ENCODE measurements at regions not wholly inside any gene's neighbourhood (a gene's known extent, or its start where the extent isn't known, plus 50 kb on each side); places are given as distances from the start of the nearest gene placed in this dataset.

DNA sequence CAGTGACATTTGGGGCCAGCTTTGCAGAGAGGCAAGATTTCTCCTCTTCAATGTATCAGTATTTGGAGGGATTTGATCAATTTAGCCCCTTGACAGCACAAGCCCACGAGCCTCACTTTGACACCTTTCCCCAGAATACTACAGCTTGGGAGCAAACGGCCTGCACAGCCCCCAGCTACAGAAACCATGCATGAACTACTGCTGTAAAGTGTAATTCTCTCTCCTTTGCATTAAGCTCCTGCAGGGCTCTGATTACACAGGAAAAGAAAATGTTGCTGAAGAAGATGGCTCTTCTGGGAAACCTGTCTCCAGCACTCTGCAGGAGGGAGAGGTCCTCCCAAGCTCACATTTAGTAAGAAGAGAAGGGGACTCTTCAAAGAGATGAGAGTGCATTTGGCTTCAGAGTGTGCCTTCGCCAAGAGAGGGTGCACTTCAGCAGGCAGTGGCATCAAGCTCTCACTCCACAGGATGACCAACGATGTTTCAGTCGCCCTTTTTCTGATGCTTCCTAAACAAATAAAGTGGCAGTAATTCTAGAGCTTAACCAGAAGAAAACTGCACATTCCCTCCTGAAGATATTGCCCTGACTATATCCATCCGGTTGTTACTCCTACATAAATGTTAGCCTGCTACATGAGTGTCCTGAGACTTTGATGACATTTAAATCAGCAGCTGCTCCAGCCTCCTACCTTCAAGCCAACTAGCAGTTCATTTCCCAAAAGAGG lies 272.2 kb downstream of the AUH start:
- H3K27ac ChIP-seq, result no peak overlapping the region
- TF ChIP-seq CTCF (conservative IDR thresholded peaks at IDR 0.05), result no peak
- TF ChIP-seq ZFX (IDR thresholded peaks at IDR 0.05), result no peak

DNA sequence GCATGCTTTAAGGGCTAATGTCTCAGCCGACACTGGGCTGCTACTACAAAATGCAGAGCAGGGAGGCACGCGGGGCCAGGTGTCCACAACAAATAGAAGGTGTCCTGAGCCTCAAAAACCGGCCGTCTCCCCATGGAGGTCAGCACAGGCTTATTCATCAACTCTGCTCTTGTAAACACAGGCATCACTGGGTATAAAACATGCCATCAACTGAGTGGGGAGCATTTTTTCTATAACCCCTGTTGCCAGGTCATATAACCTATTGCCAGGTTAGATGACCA lies 271.6 kb downstream of the AUH start:
- TF ChIP-seq CTCF (conservative IDR thresholded peaks at IDR 0.05), result no peak
- no peak for TF ChIP-seq ZFX (IDR thresholded peaks at IDR 0.05)
- H3K27ac ChIP-seq, result no peak overlapping the region

DNA sequence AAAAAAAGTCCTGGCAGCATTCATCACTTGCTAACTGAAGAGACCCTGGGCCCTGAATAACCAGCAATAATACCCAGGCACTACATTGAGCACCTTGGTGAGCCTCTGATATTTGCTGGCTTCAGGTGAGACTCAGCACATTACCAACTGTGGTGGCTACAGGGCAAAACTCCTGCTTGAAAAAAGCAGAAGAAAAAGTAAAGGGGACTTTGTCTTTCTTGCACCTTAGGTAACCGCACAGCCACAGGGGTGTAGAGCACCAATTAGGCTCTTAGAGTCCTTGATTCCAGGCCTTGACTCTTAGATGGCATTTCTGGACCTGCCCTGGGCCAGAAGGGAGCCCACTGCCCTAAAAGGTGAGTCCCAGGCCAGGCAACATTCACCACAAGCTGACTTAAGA lies 269.5 kb downstream of the AUH start:
- no peak overlapping the region for H3K27ac ChIP-seq

GRCh38 chr9:91094324-91095088 lies 267.2 kb downstream of the AUH start:
- no peak overlapping the region for H3K27ac ChIP-seq
- TF ChIP-seq ZFX (IDR thresholded peaks at IDR 0.05), result no peak
- TF ChIP-seq CTCF (conservative IDR thresholded peaks at IDR 0.05), result no peak

More for the DNA sequence above, 269.5 kb downstream of the AUH start:
- TF ChIP-seq CTCF (conservative IDR thresholded peaks at IDR 0.05) (no peak), ZFX (IDR thresholded peaks at IDR 0.05) (no peak)

DNA sequence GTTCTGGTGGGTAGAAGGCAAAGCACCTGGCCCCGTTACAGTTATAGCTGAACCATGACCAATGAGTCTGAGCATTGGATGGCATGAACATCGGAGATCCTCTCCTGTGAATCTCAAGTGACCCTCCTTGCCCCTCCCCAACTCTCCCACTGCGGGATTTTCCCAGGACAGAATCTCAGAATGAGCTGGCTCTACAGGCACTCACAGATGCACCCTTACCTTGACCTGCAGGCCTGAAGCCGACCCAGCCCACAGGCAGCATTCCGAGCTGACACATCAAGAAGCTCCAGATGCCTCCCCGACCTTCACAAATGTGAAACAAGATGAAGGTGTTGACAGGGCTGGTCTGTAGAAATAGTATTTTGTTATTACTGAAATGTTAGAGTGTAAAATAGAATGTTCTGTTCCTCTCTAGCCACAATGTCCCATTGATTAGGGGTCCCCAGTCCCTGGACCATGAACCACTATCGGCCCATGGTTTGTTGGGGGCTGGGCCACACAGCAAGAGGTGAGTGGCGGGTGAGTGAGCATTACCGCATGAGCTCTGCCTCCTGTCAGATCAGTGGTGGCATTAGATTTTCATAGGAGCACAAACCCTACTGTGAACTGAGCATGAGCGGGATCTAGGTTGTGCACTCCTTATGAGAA lies 263.4 kb downstream of the AUH start:
- H3K27ac ChIP-seq, result no peak overlapping the region

GRCh38 chr9:91099436-91099835 lies 262.3 kb downstream of the AUH start:
- TF ChIP-seq ZFX (IDR thresholded peaks at IDR 0.05) (no peak), CTCF (conservative IDR thresholded peaks at IDR 0.05) (no peak)
- no peak overlapping the region for H3K27ac ChIP-seq

More for the DNA sequence above, 263.4 kb downstream of the AUH start:
- TF ChIP-seq ZFX (IDR thresholded peaks at IDR 0.05) (no peak), CTCF (conservative IDR thresholded peaks at IDR 0.05) (no peak)

- TF ChIP-seq CTCF (conservative IDR thresholded peaks at IDR 0.05), result no peak
- no peak for TF ChIP-seq ZFX (IDR thresholded peaks at IDR 0.05)
- peak overlapping the region; percentile 1; the same call in 1 of the 2 replicates for H3K27ac ChIP-seq
Observed at GRCh38 chr9:91100878-91101450, 260.8 kb downstream of the AUH start.
